ENCODE measurements at regions not wholly inside any gene's neighbourhood (a gene's known extent, or its start where the extent isn't known, plus 50 kb on each side); places are given as distances from the start of the nearest gene placed in this dataset.

GRCh38 chr2:181341855-181342600, 115.2 kb upstream of the ITGA4 start:
- DNase-seq (ENCODE audit: low read depth in 2 of 2) = no peak

GRCh38 chr2:181348107-181348837, 108.9 kb upstream of the ITGA4 start:
- DNase-seq (ENCODE audit: low read depth in 2 of 2) = no peak

GRCh38 chr2:181352158-181352557, 105.0 kb upstream of the ITGA4 start:
- DNase-seq (ENCODE audit: low read depth in 2 of 2) = no peak

GRCh38 chr2:181354626-181355025, 102.6 kb upstream of the ITGA4 start:
- DNase-seq (ENCODE audit: low read depth in 2 of 2) = no peak

- no peak for DNase-seq (ENCODE audit: low read depth in 2 of 2)
Measured at GRCh38 chr2:181356526-181357130, 100.6 kb upstream of the ITGA4 start.

GRCh38 chr2:181357979-181358378, 99.2 kb upstream of the ITGA4 start:
- DNase-seq (ENCODE audit: low read depth in 2 of 2) = no peak

GRCh38 chr2:181362561-181362960, 94.6 kb upstream of the ITGA4 start:
- no peak for DNase-seq (ENCODE audit: low read depth in 2 of 2)

- DNase-seq (ENCODE audit: low read depth in 2 of 2) = no peak
Measured at GRCh38 chr2:181363164-181363563, 94.0 kb upstream of the ITGA4 start.

GRCh38 chr2:181364492-181365170, 92.6 kb upstream of the ITGA4 start:
- no peak for DNase-seq (ENCODE audit: low read depth in 2 of 2)

- DNase-seq (ENCODE audit: low read depth in 2 of 2) = no peak
Measured at GRCh38 chr2:181366675-181367175, 90.5 kb upstream of the ITGA4 start.

- DNase-seq (ENCODE audit: low read depth in 2 of 2) = no peak
Measured at GRCh38 chr2:181367411-181367810, 89.8 kb upstream of the ITGA4 start.

- DNase-seq (ENCODE audit: low read depth in 2 of 2) = no peak
Measured at GRCh38 chr2:181367906-181368435, 89.2 kb upstream of the ITGA4 start.

- no peak for DNase-seq (ENCODE audit: low read depth in 2 of 2)
Measured at GRCh38 chr2:181370126-181370525, 87.1 kb upstream of the ITGA4 start.

GRCh38 chr2:181371195-181371594, 86.0 kb upstream of the ITGA4 start:
- DNase-seq (ENCODE audit: low read depth in 2 of 2) = no peak

- no peak for DNase-seq (ENCODE audit: low read depth in 2 of 2)
Measured at GRCh38 chr2:181371782-181372645, 85.2 kb upstream of the ITGA4 start.

GRCh38 chr2:181372646-181373040, 84.5 kb upstream of the ITGA4 start:
- DNase-seq (ENCODE audit: low read depth in 2 of 2) = no peak

- no peak for DNase-seq (ENCODE audit: low read depth in 2 of 2)
Measured at GRCh38 chr2:181374781-181375675, 82.2 kb upstream of the ITGA4 start.

GRCh38 chr2:181376442-181376841, 80.7 kb upstream of the ITGA4 start:
- DNase-seq (ENCODE audit: low read depth in 2 of 2) = no peak

GRCh38 chr2:181376999-181377398, 80.2 kb upstream of the ITGA4 start:
- no peak for DNase-seq (ENCODE audit: low read depth in 2 of 2)

- no peak for DNase-seq (ENCODE audit: low read depth in 2 of 2)
Measured at GRCh38 chr2:181378491-181378890, 78.7 kb upstream of the ITGA4 start.

All from activated CD4-positive, alpha-beta T cell treated with anti-CD3 and anti-CD28 coated beads for 24 hours (primary cell).